HCT116 (cell line): ENCODE measurements at regions not wholly inside any gene's neighbourhood (a gene's known extent, or its start where the extent isn't known, plus 50 kb on each side); places are given as distances from the start of the nearest gene placed in this dataset.

Experiments used
- ATAC-seq: fragments of 200-7000 bp; cut with Tn5 transposase; 2 replicates; pipeline ENCODE4 v1.9.1; 2020; ENCODE audit warnings: mild to moderate bottlenecking, moderate library complexity
- BruUV-seq: library from RNA; stranded (reverse); fragments of 400-500 nt; replicated peaks from 2 replicates; lab custom pipeline; 2021; lab: Mats Ljungman, UMichigan
- CTCF ChIA-PET: fragments of 300-600 bp; sonication (Branson Sonifier 250); formaldehyde crosslinking; loops from one replicate; lab custom pipeline; 2021; ENCODE audit warnings: antibody characterized with exemption; lab: Charles Lee
- POLR2A ChIA-PET: fragments of 300-600, 350-600 bp; sonication (Branson Sonifier 250); formaldehyde crosslinking; loops from one replicate; lab custom pipeline; 2021; ENCODE audit warnings: antibody characterized with exemption; lab: Charles Lee
- RAD21 ChIA-PET, 2 experiments: fragments of 300-600 bp; sonication (Branson Sonifier 250); formaldehyde crosslinking; loops; one replicate each; lab custom pipeline; 2023; ENCODE audit warnings: low total read pairs in 2 of 2; ENCODE audit not compliant: uncharacterized antibody in 2 of 2, unreplicated experiment in 2 of 2, low non-redundant PET in 1 of 2; lab: Charles Lee
- DNase-seq: peaks from one replicate; pipeline ENCODE4 v3.0.0-alpha.2; 2010; ENCODE audit warnings: low read depth, low spot score
- H2AFZ ChIP-seq: fragments of 200-600 bp; shearing (Covaris generic), sonication (generic); 2 replicates; pipeline ENCODE4 v1.6.1; 2017; ENCODE audit warnings: low read depth, mixed run types, mixed read lengths, antibody characterized with exemption, low read length; ENCODE audit not compliant: poor library complexity, severe bottlenecking
- H3K27ac ChIP-seq: 2 replicates; pipeline ENCODE4 v1.5.1; 2012; ENCODE audit warnings: low read depth, low read length
- H3K27me3 ChIP-seq: fragments of 200-600 bp; sonication (generic); 2 replicates; pipeline ENCODE4 v1.6.1; 2016; ENCODE audit warnings: mixed run types, low read length, mixed read lengths; ENCODE audit not compliant: insufficient read depth
- H3K36me3 ChIP-seq, 2 experiments: fragments of 200-500 bp in 1 of 2; fragments of 200-600 bp in 1 of 2; sonication (Bioruptor generic) in 1 of 2; sonication (generic) in 1 of 2; 2 replicates each; pipeline versions ENCODE4 v1.5.1 to v1.6.1; 2014 to 2016; ENCODE audit warnings: low read length in 2 of 2, inconsistent platforms in 1 of 2, mixed read lengths in 1 of 2, mixed run types in 1 of 2; ENCODE audit not compliant: insufficient read depth in 2 of 2, control insufficient read depth in 1 of 2
- H3K4me1 ChIP-seq, 2 experiments: fragments of 200-600 bp in 1 of 2; sonication (generic) in 1 of 2; 2 replicates each; pipeline versions ENCODE4 v1.5.1 to v1.6.1; 2012 to 2017; ENCODE audit warnings: low read length in 2 of 2, inconsistent platforms in 1 of 2, mild to moderate bottlenecking in 1 of 2, mixed read lengths in 1 of 2, mixed run types in 1 of 2, moderate library complexity in 1 of 2; ENCODE audit not compliant: insufficient read depth in 2 of 2, control insufficient read depth in 1 of 2
- H3K4me2 ChIP-seq: fragments of 200-600 bp; sonication (generic); 2 replicates; pipeline ENCODE4 v1.6.1; 2017; ENCODE audit warnings: mixed run types, low read length, mixed read lengths
- H3K4me3 ChIP-seq, 2 experiments: fragments of 200-600 bp in 1 of 2; sonication (generic) in 1 of 2; replicated peaks in 1 of 2; 2 replicates each; pipeline ENCODE4 v1.5.1; 2011 to 2016; ENCODE audit warnings: low read length in 2 of 2, control low read depth in 1 of 2, low read depth in 1 of 2, mild to moderate bottlenecking in 1 of 2, mixed read lengths in 1 of 2, mixed run types in 1 of 2
- H3K79me2 ChIP-seq: fragments of 200-600 bp; sonication (generic); 2 replicates; pipeline ENCODE4 v1.6.1; 2017; ENCODE audit warnings: mild to moderate bottlenecking, mixed run types, low read length, moderate library complexity, mixed read lengths; ENCODE audit not compliant: insufficient read depth
- H3K9ac ChIP-seq: fragments of 200-600 bp; sonication (generic); 2 replicates; pipeline ENCODE4 v1.6.1; 2016; ENCODE audit warnings: low read length, mixed read lengths
- H3K9me2 ChIP-seq: fragments of 200-600 bp; sonication (generic), shearing (Covaris generic); 2 replicates; pipeline ENCODE4 v1.6.1; 2017; ENCODE audit warnings: mixed run types, mild to moderate bottlenecking, moderate library complexity; ENCODE audit not compliant: insufficient read depth
- H3K9me3 ChIP-seq, 2 experiments: fragments of 200-500 bp in 1 of 2; fragments of 200-600 bp in 1 of 2; sonication (Bioruptor generic) in 1 of 2; sonication (generic) in 1 of 2; 2 replicates each; pipeline ENCODE4 v1.6.1; 2014 to 2017; ENCODE audit warnings: low read length in 2 of 2, mixed read lengths in 2 of 2, inconsistent platforms in 1 of 2, low read depth in 1 of 2, mild to moderate bottlenecking in 1 of 2, mixed run types in 1 of 2, moderate library complexity in 1 of 2; ENCODE audit not compliant: control insufficient read depth in 1 of 2, insufficient read depth in 1 of 2
- H4K20me1 ChIP-seq: fragments of 200-600 bp; sonication (generic), shearing (Covaris generic); 2 replicates; pipeline ENCODE4 v1.6.1; 2017; ENCODE audit warnings: mixed run types, mild to moderate bottlenecking, moderate library complexity; ENCODE audit not compliant: insufficient read depth
- EZH2 ChIP-seq: fragments of 200-600 bp; sonication (generic); IDR thresholded peaks from 2 replicates; pipeline ENCODE4 v1.6.1; 2017; ENCODE audit warnings: antibody characterized with exemption, mixed run types
- POLR2AphosphoS5 ChIP-seq: IDR thresholded peaks from 2 replicates; pipeline ENCODE4 v1.6.1; 2011; ENCODE audit warnings: mild to moderate bottlenecking, low read depth, low read length, moderate library complexity
- SRF ChIP-seq: IDR thresholded peaks from 2 replicates; pipeline ENCODE4 v1.6.1; 2012; ENCODE audit warnings: low read depth
- TCF7L2 ChIP-seq: IDR thresholded peaks from 2 replicates; pipeline ENCODE4 v1.7.0; 2011; ENCODE audit warnings: borderline replicate concordance, inconsistent platforms; ENCODE audit not compliant: insufficient read depth, insufficient read length; ENCODE audit errors: extremely low read depth
- YY1 ChIP-seq: IDR thresholded peaks from 2 replicates; pipeline ENCODE4 v1.6.1; 2011; ENCODE audit warnings: low read length, low read depth, moderate library complexity, mild to moderate bottlenecking; ENCODE audit not compliant: insufficient replicate concordance; ENCODE audit errors: extremely low read depth
- intact Hi-C: fragments of 100-400 bp; cut with micrococcal nuclease; formaldehyde crosslinking; loops from 2 replicates; pipeline ENCODE4 v1.10.0; 2022

DNA sequence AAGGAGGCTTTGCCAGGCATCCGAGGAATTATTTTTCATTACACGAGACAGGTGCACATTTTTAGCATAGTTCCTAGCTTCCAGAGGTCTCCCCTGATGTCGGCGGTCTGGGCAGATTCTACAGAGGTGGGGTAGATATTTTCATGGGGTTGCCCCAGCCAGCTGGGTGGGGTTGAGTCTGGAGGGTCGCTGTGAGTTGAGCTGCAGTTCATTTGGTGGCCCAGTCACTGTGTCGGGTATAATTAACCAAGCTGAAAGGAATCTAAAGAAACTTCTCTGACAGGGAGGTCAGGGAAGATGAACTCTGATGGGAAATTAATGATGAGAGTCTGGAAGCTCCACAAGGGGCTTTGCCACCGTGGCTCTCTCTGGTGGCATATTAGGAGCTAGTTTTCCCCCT, 233.7 kb upstream of the NAV2 start:
- Histone ChIP-seq H2AFZ (no peak overlapping the region), H3K9me3 (no peaks in the 10 kb centered on the region), H3K27ac (no peak overlapping the region), H3K4me1 (no peaks in the 10 kb centered on the region), H3K9me2 (no peaks in the 10 kb centered on the region), H4K20me1 (no peaks in the 10 kb centered on the region), H3K9ac (no peak overlapping the region), H3K4me2 (no peak overlapping the region), H3K36me3 (no peaks in the 10 kb centered on the region), H3K4me3 (no peak overlapping the region), H3K79me2 (no peaks in the 10 kb centered on the region), H3K27me3 (peaks cover 84% of the 10 kb centered on the region)
- no peak for DNase-seq
- ChIA-PET POLR2A (no interaction called here), CTCF (no interaction called here), RAD21 (no interaction called here)
- BruUV-seq = no TSS peak
- intact Hi-C loops = no loop called here
- TF ChIP-seq POLR2AphosphoS5 = no peak
- no peak for TF ChIP-seq SRF
- TF ChIP-seq TCF7L2 = no peak
- no peak for ATAC-seq

DNA sequence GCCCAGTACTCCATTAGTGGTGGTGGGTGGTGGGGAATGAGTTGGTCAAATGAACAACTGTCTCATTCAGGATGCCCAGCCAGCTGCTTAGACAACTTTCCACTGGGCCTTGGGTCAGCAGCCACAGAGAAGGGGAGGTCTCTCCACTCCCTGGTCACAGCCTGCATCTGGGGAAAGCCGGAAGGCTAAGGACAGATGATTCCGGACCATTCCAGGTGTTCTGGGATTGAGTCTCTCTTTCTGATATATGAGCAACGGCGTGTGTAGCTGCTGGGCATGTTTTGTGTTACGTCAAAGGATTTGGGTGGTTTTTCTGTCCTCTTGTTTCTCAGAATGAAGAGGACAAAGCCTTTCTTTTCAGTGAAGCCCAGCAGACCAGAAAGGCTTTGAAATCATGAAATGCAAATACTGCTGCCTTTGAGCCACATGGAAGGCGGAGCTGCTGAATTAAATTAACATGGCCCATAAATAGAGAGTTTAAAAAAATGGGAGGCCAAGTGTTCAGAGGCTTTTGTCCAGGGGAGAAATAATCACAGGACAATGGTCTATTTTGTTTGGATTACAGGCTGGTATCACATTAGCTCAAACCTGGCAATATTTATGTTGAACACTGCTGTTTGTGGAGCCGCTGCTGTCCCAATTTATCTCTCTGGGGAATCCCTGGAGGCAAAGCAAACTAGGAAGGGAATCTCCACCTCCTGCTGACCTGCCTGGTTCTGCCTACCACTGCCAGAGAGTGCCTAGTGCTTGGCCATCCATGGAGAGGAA, 234.4 kb upstream of the E2F8 start:
- no peaks in the 10 kb centered on the region for H3K4me1 ChIP-seq
- no peaks in the 10 kb centered on the region for H3K9me2 ChIP-seq
- H3K27me3 ChIP-seq = peaks cover 74% of the 10 kb centered on the region
- CTCF ChIA-PET = no interaction called here
- no peak for DNase-seq
- H3K4me3 ChIP-seq = no peak overlapping the region
- ATAC-seq = no peak
- TF ChIP-seq YY1 = no peak
- no peak for TF ChIP-seq EZH2
- no peaks in the 10 kb centered on the region for H3K36me3 ChIP-seq
- H3K9me3 ChIP-seq = no peaks in the 10 kb centered on the region
- POLR2A ChIA-PET = no interaction called here
- no peaks in the 10 kb centered on the region for H4K20me1 ChIP-seq
- H3K79me2 ChIP-seq = no peaks in the 10 kb centered on the region
- no peak overlapping the region for H3K4me2 ChIP-seq
- H3K9ac ChIP-seq = no peak overlapping the region
- no TSS peak for BruUV-seq
- no peak overlapping the region for H3K27ac ChIP-seq
- intact Hi-C loops = no loop called here
- no peak overlapping the region for H2AFZ ChIP-seq
- RAD21 ChIA-PET = no interaction called here
